Endothelial cell of umbilical vein (primary cell): ENCODE measurements at regions not wholly inside any gene's neighbourhood (a gene's known extent, or its start where the extent isn't known, plus 50 kb on each side); places are given as distances from the start of the nearest gene placed in this dataset.

Experiments used
- BruUV-seq: library from RNA; stranded (reverse); fragments of 400-500 nt; replicated peaks from 2 replicates; lab custom pipeline; 2021; lab: Mats Ljungman, UMichigan
- CTCF ChIA-PET: fragments of 300-600, 350-600 bp; sonication (Branson Sonifier 250); formaldehyde crosslinking; loops from one replicate; lab custom pipeline; 2021; ENCODE audit warnings: antibody characterized with exemption, inconsistent platforms; lab: Charles Lee
- POLR2A ChIA-PET: fragments of 300-600, 350-600 bp; sonication (Branson Sonifier 250); formaldehyde crosslinking; loops from one replicate; lab custom pipeline; 2021; ENCODE audit warnings: antibody characterized with exemption, inconsistent platforms; lab: Charles Lee
- DNase-seq: peaks from one replicate; pipeline ENCODE4 v3.0.0-alpha.2; 2011; ENCODE audit warnings: low read depth, low spot score
- FAIRE-seq: peaks from 2 replicates; lab custom pipeline; 2011; peaks lifted over from hg19 to GRCh38; lab: Jason Lieb, UNC
- H2AFZ ChIP-seq: 2 replicates; pipeline ENCODE4 v1.6.0; 2012; ENCODE audit warnings: low read depth, low read length, control low read depth, inconsistent platforms
- H3K27ac ChIP-seq: 2 replicates; pipeline ENCODE4 v1.5.1; 2011; ENCODE audit warnings: low read depth, mild to moderate bottlenecking, control low read depth, low read length, moderate library complexity; ENCODE audit not compliant: insufficient read depth
- H3K27me3 ChIP-seq, 2 experiments: 2 replicates each; pipeline versions ENCODE4 v1.6.0 to v1.6.1; 2011; ENCODE audit warnings: low read length in 2 of 2, mixed read lengths in 1 of 2; ENCODE audit not compliant: control insufficient read depth in 2 of 2, insufficient read depth in 2 of 2
- H3K36me3 ChIP-seq, 2 experiments: 2 replicates in 1 of 2; 3 replicates in 1 of 2; pipeline ENCODE4 v1.5.1; 2011; ENCODE audit warnings: low read length in 2 of 2, mild to moderate bottlenecking in 1 of 2, moderate library complexity in 1 of 2; ENCODE audit not compliant: control insufficient read depth in 2 of 2, insufficient read depth in 2 of 2; ENCODE audit errors: extremely low read depth in 1 of 2
- H3K4me1 ChIP-seq: 3 replicates; pipeline ENCODE4 v1.5.1; 2011; ENCODE audit warnings: mild to moderate bottlenecking, low read length; ENCODE audit not compliant: control insufficient read depth, insufficient read depth; ENCODE audit errors: extremely low read depth
- H3K4me2 ChIP-seq: 2 replicates; pipeline ENCODE4 v1.6.1; 2011; ENCODE audit warnings: low read length, control low read depth, mixed read lengths; ENCODE audit not compliant: insufficient read depth
- H3K4me3 ChIP-seq, 3 experiments: fragments of 200-600 bp in 1 of 3; sonication (generic), shearing (Covaris generic) in 1 of 3; replicated peaks in 1 of 3; 2 replicates each; pipeline ENCODE4 v1.5.1; 2011 to 2016; ENCODE audit warnings: control low read depth in 3 of 3, low read length in 3 of 3, mild to moderate bottlenecking in 2 of 3, inconsistent platforms in 1 of 3, low read depth in 1 of 3, moderate library complexity in 1 of 3; ENCODE audit not compliant: insufficient read depth in 1 of 3
- H3K79me2 ChIP-seq: 2 replicates; pipeline ENCODE4 v1.6.0; 2012; ENCODE audit warnings: low read length, inconsistent platforms; ENCODE audit not compliant: control insufficient read depth, insufficient read depth
- H3K9ac ChIP-seq: replicated peaks from 2 replicates; pipeline ENCODE3; 2011; ENCODE audit warnings: low read length, control low read depth; ENCODE audit not compliant: insufficient read depth; ENCODE audit errors: extremely low read depth
- H3K9me1 ChIP-seq: replicated peaks from 3 replicates; pipeline ENCODE4 v1.6.0; 2011; ENCODE audit warnings: mild to moderate bottlenecking, low read length; ENCODE audit not compliant: control insufficient read depth, insufficient read depth; ENCODE audit errors: extremely low read depth
- H3K9me3 ChIP-seq: replicated peaks from 2 replicates; pipeline ENCODE4 v1.5.1; 2012; ENCODE audit warnings: low read length, inconsistent platforms; ENCODE audit not compliant: control insufficient read depth, insufficient read depth
- H4K20me1 ChIP-seq: replicated peaks from 2 replicates; pipeline ENCODE3; 2011; ENCODE audit warnings: mild to moderate bottlenecking, low read length; ENCODE audit not compliant: control insufficient read depth, insufficient read depth; ENCODE audit errors: extremely low read depth
- EZH2 ChIP-seq: IDR thresholded peaks from 2 replicates; pipeline ENCODE4 v1.6.1; 2012; ENCODE audit warnings: borderline replicate concordance, low read depth, mild to moderate bottlenecking, moderate library complexity, low read length, inconsistent platforms; ENCODE audit not compliant: severe bottlenecking
- FOS ChIP-seq: IDR thresholded peaks from 2 replicates; pipeline ENCODE4 v1.6.1; 2011; ENCODE audit warnings: mild to moderate bottlenecking, low read length, moderate library complexity, borderline replicate concordance; ENCODE audit not compliant: insufficient read depth
- GATA2 ChIP-seq: IDR thresholded peaks from 2 replicates; pipeline ENCODE4 v1.7.0; 2011; ENCODE audit warnings: low read depth, mild to moderate bottlenecking, moderate library complexity, mixed read lengths, low read length; ENCODE audit not compliant: insufficient read length, insufficient read depth
- JUN ChIP-seq: IDR thresholded peaks from 2 replicates; pipeline ENCODE4 v1.6.1; 2011; ENCODE audit warnings: borderline replicate concordance, low read depth; ENCODE audit not compliant: insufficient read length, insufficient read depth
- MYC ChIP-seq: IDR thresholded peaks from one replicate; pipeline ENCODE4 v1.6.1; 2011; ENCODE audit warnings: mild to moderate bottlenecking, low read depth, low read length
- POLR2A ChIP-seq: IDR thresholded peaks from 2 replicates; pipeline ENCODE4 v1.6.1; 2012; ENCODE audit warnings: low read depth, mild to moderate bottlenecking, control low read depth, low read length
- POLR2AphosphoS5 ChIP-seq: IDR thresholded peaks from 2 replicates; pipeline ENCODE4 v1.6.1; 2012; ENCODE audit warnings: low read depth, mild to moderate bottlenecking, control low read depth, low read length, moderate library complexity; ENCODE audit not compliant: insufficient read depth
- dilution Hi-C: fragments of 300-500 bp; cut with MboI; formaldehyde crosslinking; loops from one replicate; pipeline ENCODE4 v1.15.0; 2019; ENCODE audit warnings: low sequenced_read_pairs; ENCODE audit not compliant: extremely low pct_ligation_motif_present
- intact Hi-C: fragments of 100-400 bp; cut with micrococcal nuclease; formaldehyde crosslinking; loops from one replicate; pipeline ENCODE4 v1.10.0; 2022
- TF ChIP-seq, protein P1 (sequence below), 2 donors: IDR thresholded peaks; 1 replicate in 1 of 2; 2 replicates in 1 of 2; pipeline ENCODE4 v1.5.1; 2011; ENCODE audit warnings: low read length in 2 of 2, mild to moderate bottlenecking in 2 of 2, moderate library complexity in 2 of 2, control low read depth in 1 of 2, inconsistent platforms in 1 of 2, low read depth in 1 of 2; ENCODE audit not compliant: insufficient read depth in 1 of 2; ENCODE audit errors: extremely low read depth in 1 of 2
- TF ChIP-seq, protein P2 (sequence below): IDR thresholded peaks from 2 replicates; pipeline ENCODE4 v1.6.1; 2011; ENCODE audit not compliant: insufficient read depth, insufficient read length

DNA sequence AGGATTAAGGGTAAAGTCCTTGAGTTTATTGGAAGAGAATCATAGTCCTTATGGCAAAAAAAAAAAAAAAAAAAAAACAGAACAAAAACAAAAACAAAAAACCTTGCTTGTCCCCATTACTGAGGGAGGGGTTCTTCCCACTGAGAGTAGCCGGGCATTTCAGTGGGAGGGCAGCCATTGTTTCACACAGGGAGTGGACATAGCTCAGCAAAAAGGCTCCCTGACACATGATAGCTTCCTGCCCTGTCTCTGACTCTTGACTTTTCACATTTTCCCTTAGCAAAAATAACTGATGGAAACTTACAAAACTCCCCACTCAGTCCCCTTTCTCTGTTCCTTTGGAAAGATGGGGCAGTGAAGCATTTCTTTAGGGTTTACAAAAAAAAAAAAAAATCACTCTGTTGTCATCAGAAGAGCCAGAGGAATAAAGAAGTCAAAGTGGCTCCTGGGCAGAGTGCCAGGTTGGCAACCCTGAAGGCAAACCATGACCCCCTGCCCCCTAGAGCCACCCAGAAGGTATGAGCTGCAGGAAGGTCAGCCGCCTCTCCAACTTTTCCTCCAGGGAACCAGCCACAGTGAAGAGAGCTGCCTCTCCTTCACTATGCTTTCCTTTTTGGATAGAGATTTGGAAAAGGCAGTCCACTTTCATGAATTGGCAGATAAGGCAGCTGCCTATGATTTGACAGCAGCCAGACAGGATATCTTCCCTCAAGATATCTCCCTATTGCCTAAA lies 170.6 kb downstream of the KDR start:
- intact Hi-C loops (no loop called here), dilution Hi-C loops (no loop called here)
- no peaks in the 10 kb centered on the region for H3K79me2 ChIP-seq
- POLR2A ChIA-PET, result interaction anchor here (0.6 kb wide), 1 partner anchor 638 kb away, joined by 3 read pairs; no protein-coding TSS in a partner anchor
- H3K36me3 ChIP-seq, result no peaks in the 10 kb centered on the region
- no peaks in the 10 kb centered on the region for H4K20me1 ChIP-seq
- H3K9ac ChIP-seq, result no peak overlapping the region
- no peak overlapping the region for H3K4me2 ChIP-seq
- TF ChIP-seq, protein P1, sequence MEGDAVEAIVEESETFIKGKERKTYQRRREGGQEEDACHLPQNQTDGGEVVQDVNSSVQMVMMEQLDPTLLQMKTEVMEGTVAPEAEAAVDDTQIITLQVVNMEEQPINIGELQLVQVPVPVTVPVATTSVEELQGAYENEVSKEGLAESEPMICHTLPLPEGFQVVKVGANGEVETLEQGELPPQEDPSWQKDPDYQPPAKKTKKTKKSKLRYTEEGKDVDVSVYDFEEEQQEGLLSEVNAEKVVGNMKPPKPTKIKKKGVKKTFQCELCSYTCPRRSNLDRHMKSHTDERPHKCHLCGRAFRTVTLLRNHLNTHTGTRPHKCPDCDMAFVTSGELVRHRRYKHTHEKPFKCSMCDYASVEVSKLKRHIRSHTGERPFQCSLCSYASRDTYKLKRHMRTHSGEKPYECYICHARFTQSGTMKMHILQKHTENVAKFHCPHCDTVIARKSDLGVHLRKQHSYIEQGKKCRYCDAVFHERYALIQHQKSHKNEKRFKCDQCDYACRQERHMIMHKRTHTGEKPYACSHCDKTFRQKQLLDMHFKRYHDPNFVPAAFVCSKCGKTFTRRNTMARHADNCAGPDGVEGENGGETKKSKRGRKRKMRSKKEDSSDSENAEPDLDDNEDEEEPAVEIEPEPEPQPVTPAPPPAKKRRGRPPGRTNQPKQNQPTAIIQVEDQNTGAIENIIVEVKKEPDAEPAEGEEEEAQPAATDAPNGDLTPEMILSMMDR (IDR thresholded peaks at IDR 0.05; ENCODE audit: extremely low read depth in 1 of 2, insufficient read depth in 1 of 2, low read depth in 1 of 2, low read length in 2 of 2), result no peak
- TF ChIP-seq EZH2 (no peak), JUN (no peak), MYC (no peak), POLR2A (no peak), GATA2 (no peak), POLR2AphosphoS5 (no peak), FOS (no peak)
- TF ChIP-seq, protein P2, sequence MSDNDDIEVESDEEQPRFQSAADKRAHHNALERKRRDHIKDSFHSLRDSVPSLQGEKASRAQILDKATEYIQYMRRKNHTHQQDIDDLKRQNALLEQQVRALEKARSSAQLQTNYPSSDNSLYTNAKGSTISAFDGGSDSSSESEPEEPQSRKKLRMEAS, result no peak
- peak; percentile 8 for FAIRE-seq
- BruUV-seq, result no TSS peak
- peak; percentile 60 for DNase-seq
- H3K27me3 ChIP-seq, result no peaks in the 10 kb centered on the region
- H3K27ac ChIP-seq, result no peak overlapping the region
- H3K4me1 ChIP-seq, result peaks cover 9% of the 10 kb centered on the region
- H2AFZ ChIP-seq, result no peak overlapping the region
- CTCF ChIA-PET, result interaction anchor here (0.7 to 1.8 kb wide), 4 partner anchors 9 to 25 kb away, joined by 3 to 11 read pairs (median 4); no protein-coding TSS in a partner anchor
- no peaks in the 10 kb centered on the region for H3K9me1 ChIP-seq
- no peak overlapping the region for H3K4me3 ChIP-seq
- H3K9me3 ChIP-seq, result no peaks in the 10 kb centered on the region
